DMS114 treated with DMSO at 0.1 percent for 48 hours (cell line): ENCODE measurements at regions not wholly inside any gene's neighbourhood (a gene's known extent, or its start where the extent isn't known, plus 50 kb on each side); places are given as distances from the start of the nearest gene placed in this dataset.
"Not testable (repeated sequence)": the region's sequence is repeated elsewhere in the genome, so short reads cannot be mapped to it uniquely, and the experiment has no call there.

ENCODE experiments used
- DNase-seq: peaks from one replicate; lab custom pipeline; 2025; ENCODE audit not compliant: unreplicated experiment; lab: John Stamatoyannopoulos, UW

- no peak for DNase-seq
Observed at GRCh38 chr4:123025398-123025797, 103.0 kb upstream of the NUDT6 start.

GRCh38 chr4:123026015-123026414, 103.6 kb upstream of the NUDT6 start:
- DNase-seq = not testable (repeated sequence)

- no peak for DNase-seq
Observed at GRCh38 chr4:123031664-123032063, 109.3 kb upstream of the NUDT6 start.

GRCh38 chr4:123034023-123034422, 111.6 kb upstream of the NUDT6 start:
- no peak for DNase-seq

- no peak for DNase-seq
Observed at GRCh38 chr4:123035239-123035638, 112.8 kb upstream of the NUDT6 start.

DNA sequence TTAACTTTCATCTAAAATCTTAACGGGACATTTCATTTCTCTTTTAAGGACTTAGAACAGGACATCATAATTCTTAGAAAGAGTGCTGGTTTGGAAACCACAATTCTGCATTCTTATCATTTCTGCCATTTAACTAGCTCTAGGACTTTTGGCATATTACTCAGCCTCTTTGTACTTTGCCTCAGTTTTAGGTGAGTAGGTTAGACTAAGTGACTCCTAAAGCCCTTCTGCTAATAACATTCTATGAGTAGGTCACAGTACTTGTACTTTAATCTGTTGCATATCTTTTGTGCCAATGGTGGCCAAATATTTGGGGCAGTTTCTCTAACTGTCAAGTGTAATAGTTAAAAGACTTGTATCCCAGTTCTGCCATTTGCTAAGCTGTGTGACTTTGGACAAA, 115.4 kb upstream of the NUDT6 start:
- no peak for DNase-seq

DNA sequence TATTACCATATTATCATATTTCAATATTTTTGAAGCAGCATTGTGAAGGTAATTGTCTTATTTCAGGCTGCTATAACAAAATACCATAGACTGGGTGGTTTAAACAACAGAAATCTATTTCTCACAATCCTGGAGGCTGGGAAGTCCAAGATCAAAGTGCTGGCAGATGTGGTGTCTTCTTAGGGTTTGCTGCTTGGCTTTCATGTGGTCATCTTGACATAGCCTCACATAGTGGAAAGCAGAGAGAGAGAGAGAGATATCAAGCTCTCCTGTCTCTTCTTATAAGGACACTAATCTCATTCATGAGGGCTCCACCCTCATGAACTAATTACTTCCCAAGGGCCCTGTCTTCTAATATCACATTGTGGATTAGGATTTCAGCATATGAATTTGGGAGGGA, 119.7 kb upstream of the NUDT6 start:
- no peak for DNase-seq

DNA sequence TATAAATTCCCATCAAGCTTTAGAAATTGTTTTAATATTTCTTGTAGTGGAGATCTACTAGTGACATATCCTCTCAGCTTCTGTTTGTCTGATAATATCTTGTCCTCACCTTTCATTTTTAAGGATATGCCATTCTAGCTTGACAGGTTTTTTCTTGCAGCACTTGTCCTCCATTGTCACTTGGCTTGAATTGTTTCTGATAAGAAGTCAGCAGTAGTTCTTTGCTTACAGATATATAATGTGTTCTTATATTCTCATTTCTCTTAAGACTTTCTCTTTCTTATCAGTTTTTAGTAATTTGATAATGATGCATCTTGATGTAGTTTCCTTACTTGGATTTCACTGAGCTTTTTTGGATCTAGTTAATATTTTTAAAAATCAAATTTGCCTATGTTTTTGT, 120.6 kb upstream of the NUDT6 start:
- DNase-seq = no peak

DNA sequence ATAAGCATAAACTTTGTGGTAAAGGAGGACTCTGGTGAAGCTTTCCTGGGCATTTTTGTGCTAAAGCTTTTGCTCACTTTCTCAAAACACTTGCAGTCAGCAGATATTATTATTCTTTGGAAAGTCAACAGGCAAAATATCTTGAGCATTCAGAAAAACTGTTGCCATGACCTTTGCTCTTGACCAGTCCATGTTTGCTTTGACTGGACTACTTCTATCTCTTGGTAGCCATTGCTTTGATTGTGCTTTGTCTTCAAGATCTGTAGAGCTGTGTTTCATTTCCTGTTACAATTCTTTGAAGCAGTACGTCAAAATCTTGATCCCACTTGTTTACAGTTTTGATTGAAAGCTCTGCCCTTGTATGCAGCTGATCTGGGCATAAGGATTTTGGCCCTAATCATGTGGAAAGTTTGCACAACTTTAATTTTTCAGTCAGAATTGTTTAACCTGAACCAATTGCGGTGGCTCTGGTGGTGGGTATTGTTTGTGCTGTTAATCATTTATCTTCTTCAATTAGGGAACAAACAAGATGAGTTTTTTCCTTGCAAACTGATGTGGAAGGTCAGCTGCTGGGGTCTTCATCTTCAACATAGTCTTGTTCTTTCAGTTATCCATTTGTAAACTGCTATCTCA, 121.5 kb upstream of the NUDT6 start:
- no peak for DNase-seq

DNA sequence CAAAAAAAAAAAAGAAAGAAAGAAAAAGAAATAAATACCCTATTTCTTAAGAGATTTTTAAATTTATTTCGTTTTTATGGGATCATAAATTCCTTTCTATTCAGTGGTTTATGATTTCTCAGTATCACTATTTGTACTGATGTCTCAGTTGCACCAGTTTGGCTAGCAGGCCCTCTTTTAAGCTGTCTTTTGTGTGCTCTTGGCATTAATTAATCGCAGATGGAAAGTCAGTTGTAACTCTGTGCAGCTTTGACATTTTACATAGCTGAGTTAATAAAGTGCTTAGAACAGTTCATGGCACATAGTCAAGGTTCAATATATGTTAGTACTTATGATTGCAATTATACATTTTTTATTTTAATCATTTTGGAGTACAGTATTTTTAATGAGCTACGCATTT, 123.7 kb upstream of the NUDT6 start:
- no peak for DNase-seq

- DNase-seq = no peak
Observed at GRCh38 chr4:123050018-123050417, 127.6 kb upstream of the NUDT6 start.

DNA sequence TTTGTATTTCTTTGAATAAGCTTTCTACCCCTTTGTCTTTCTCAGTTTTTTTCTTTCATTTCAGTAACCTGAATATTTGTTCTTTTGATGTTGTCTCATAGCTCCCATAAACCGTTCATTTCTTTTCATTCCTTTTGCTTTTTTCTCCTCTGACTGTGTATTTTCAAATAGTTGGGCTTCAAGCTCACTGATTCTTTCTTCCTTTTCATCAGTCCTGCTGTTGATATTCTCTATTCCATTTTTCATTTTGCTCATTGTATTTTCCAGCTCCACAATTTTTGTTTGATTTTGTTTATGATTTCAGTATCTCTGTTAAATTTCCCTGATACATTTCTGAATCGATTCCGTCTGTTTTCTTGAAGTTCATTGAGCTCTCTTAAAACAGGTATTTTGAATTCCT, 129.6 kb upstream of the NUDT6 start:
- DNase-seq = no peak

- no peak for DNase-seq
Observed at GRCh38 chr4:123055943-123056342, 133.5 kb upstream of the NUDT6 start.

DNA sequence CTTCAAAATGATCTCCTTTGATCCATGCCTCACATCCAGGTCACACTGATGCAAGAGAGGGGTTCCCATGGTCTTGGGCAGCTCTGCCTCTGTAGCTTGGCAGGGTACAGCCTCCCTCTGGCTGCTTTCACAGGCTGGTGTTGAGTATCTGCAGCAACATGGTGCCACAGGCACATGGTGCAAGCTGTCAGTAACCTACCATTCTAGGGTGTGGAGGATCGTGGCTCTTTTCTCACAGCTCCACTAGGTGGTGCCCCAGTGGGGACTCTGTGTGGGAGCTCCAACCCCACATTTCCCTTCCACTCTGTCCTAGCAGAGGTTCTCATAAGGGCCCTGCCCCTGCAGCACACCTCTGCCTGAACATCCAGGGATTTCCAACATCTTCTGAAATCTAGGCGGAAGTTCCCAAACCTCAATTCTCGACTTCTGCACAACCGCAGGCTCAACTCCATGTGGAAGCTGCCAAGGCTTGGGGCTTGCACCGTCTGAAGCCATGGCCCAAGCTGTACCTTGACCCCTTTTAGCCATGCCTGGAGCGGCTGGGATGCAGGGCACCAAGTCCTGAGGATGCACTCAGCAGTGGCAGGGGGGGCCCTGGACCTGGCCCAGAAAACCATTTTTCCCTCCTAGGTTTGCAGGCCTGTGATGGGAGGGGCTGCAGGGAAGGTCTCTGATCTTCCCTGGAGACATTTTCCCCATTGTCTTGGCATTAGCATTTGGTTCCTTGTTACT, 137.8 kb upstream of the NUDT6 start:
- DNase-seq = no peak

DNA sequence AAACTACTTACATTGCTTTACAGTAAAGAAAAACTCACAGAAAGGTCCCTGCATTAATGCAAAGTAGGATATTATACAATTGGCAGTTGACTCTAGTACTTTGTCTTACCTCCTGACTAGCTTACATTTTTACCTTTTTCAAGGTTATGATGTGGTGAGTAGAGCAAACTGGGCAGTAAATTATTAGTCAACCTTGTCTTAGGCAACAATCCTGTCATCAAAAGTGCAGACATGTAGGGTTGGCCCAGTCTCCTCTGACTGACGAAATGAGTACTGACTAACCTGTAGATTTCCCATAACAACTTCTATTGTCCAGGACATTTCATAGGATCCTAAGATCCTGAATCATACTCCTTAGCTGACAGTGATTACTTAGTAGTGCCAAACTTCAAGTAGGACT, 142.0 kb upstream of the NUDT6 start:
- no peak for DNase-seq

DNA sequence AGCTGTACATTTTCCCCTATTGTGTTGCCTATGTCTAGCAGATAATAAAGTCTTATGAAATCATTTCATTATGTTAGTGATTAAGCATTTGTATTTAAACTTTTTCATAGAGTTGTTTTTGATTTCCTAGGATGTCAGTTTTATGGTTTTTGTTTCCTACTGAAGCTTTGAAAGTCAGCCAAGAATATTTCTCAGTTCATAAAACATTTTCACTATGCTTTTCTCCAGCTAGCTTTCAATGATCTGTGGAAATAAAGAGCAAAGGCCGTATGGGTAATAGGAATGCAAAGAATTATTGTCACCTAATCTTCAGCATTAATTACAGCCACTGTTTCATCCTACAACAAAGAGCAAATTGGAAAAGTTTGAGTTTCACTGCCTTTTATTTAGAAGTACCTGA, 145.7 kb upstream of the NUDT6 start:
- DNase-seq = no peak

DNA sequence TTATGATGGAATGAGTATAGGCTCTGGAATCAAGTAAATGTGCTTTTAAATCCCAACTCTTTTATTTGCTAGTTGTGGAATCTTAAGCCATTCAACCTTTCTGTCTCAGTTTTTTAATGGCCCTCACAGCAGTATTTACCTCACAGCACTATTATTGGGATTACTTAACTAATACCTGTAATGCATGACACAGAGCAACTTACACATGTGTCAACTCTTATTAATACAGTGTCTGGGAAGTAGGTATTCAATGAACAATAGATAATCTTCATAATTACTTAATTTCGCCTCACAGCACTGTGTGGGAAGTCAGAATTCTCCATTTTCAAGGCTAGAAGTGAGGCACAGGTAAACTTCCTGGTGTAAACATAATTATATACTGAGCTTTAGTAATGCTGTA, 149.7 kb upstream of the NUDT6 start:
- no peak for DNase-seq

DNA sequence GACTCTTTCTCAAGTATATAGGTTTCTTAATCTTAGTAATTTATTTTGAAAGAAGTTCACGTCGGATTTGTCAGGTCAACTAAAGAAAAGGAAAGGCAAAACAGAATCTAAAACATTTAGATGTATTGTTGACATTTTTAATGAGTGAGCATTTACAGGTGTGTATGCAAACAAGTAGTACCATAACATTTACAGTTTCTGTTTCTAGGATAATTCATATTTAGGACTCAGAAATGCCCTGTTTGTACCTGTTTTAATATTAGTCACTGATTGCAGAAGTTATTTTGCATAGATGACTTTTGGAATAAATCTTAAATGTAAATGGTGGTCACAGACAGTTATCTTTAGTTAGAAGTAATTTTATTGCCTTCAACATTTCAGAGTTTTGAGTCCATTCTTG, 151.3 kb upstream of the NUDT6 start:
- DNase-seq = no peak

GRCh38 chr4:123077330-123077729, 154.9 kb upstream of the NUDT6 start:
- DNase-seq = no peak

GRCh38 chr4:123081971-123082370, 159.6 kb upstream of the NUDT6 start:
- DNase-seq = no peak

- no peak for DNase-seq
Observed at GRCh38 chr4:123083646-123084045, 161.2 kb upstream of the NUDT6 start.

- no peak for DNase-seq
Observed at GRCh38 chr4:123088501-123088900, 166.1 kb upstream of the NUDT6 start.

GRCh38 chr4:123090886-123091285, 168.5 kb upstream of the NUDT6 start:
- DNase-seq = no peak
